ENCODE measurements at regions not wholly inside any gene's neighbourhood (a gene's known extent, or its start where the extent isn't known, plus 50 kb on each side); places are given as distances from the start of the nearest gene placed in this dataset.

- no peak for TF ChIP-seq CTCF (IDR thresholded peaks at IDR 0.05; ENCODE audit: insufficient read depth, low read length, poor library complexity, severe bottlenecking)
- TF ChIP-seq EZH2phosphoT487 (conservative IDR thresholded peaks at IDR 0.05; ENCODE audit: low read length): no peak
Measured at GRCh38 chr5:158643840-158644239, 455.9 kb downstream of the EBF1 start.

All from SU-DHL-6 (cell line).